Stimulated activated CD8-positive, alpha-beta memory T cell treated with anti-CD3 and anti-CD28 coated beads, Interleukin-7, amount 100 ng/mL, for 48 hours (primary cell): ENCODE measurements at regions not wholly inside any gene's neighbourhood (a gene's known extent, or its start where the extent isn't known, plus 50 kb on each side); places are given as distances from the start of the nearest gene placed in this dataset.
"Not testable (repeated sequence)": the region's sequence is repeated elsewhere in the genome, so short reads cannot be mapped to it uniquely, and the experiment has no call there.

Source experiments
- DNase-seq, 2 donors: peaks; one replicate each; pipeline ENCODE4 v3.0.0-alpha.2; 2020; ENCODE audit warnings: low read depth in 1 of 2; ENCODE audit errors: extremely low read depth in 1 of 2

GRCh38 chr22:48084041-48084728 lies 1321.7 kb downstream of the TBC1D22A start:
- no peak for DNase-seq

GRCh38 chr22:48083502-48083901 lies 1321.1 kb downstream of the TBC1D22A start:
- no peak for DNase-seq

- DNase-seq: no peak
These were observed 1319.8 kb downstream of the TBC1D22A start for GRCh38 chr22:48082284-48082683.

- no peak for DNase-seq
These were observed 1318.8 kb downstream of the TBC1D22A start for GRCh38 chr22:48081281-48081680.

GRCh38 chr22:48080316-48081165 lies 1318.1 kb downstream of the TBC1D22A start:
- no peak for DNase-seq

GRCh38 chr22:48079505-48080290 lies 1317.2 kb downstream of the TBC1D22A start:
- no peak for DNase-seq

GRCh38 chr22:48078825-48079224 lies 1316.4 kb downstream of the TBC1D22A start:
- no peak for DNase-seq

GRCh38 chr22:48077699-48078098 lies 1315.2 kb downstream of the TBC1D22A start:
- DNase-seq: no peak

GRCh38 chr22:48076008-48076407 lies 1313.6 kb downstream of the TBC1D22A start:
- no peak for DNase-seq

- no peak for DNase-seq
These were observed 1313.2 kb downstream of the TBC1D22A start for GRCh38 chr22:48075604-48076003.

GRCh38 chr22:48072777-48073176 lies 1310.3 kb downstream of the TBC1D22A start:
- DNase-seq: no peak

- DNase-seq: no peak
These were observed 1309.4 kb downstream of the TBC1D22A start for GRCh38 chr22:48071828-48072227.

- no peak for DNase-seq
These were observed 1308.9 kb downstream of the TBC1D22A start for GRCh38 chr22:48071305-48071704.

GRCh38 chr22:48070760-48071159 lies 1308.3 kb downstream of the TBC1D22A start:
- DNase-seq: no peak

- DNase-seq: no peak
These were observed 1307.6 kb downstream of the TBC1D22A start for GRCh38 chr22:48070083-48070482.

- no peak for DNase-seq
These were observed 1306.8 kb downstream of the TBC1D22A start for GRCh38 chr22:48069256-48069655.

GRCh38 chr22:48068323-48068885 lies 1306.0 kb downstream of the TBC1D22A start:
- DNase-seq: no peak

GRCh38 chr22:48065892-48066291 lies 1303.4 kb downstream of the TBC1D22A start:
- DNase-seq: no peak

GRCh38 chr22:48061726-48062125 lies 1299.3 kb downstream of the TBC1D22A start:
- DNase-seq: no peak

GRCh38 chr22:48060266-48060665 lies 1297.8 kb downstream of the TBC1D22A start:
- DNase-seq: no peak

- not testable (repeated sequence) for DNase-seq
These were observed 1297.1 kb downstream of the TBC1D22A start for GRCh38 chr22:48059521-48059920.
